HPDE6-E6E7 (cell line): ENCODE measurements at regions not wholly inside any gene's neighbourhood (a gene's known extent, or its start where the extent isn't known, plus 50 kb on each side); places are given as distances from the start of the nearest gene placed in this dataset.

Experiments used
- DNase-seq: peaks from one replicate; pipeline ENCODE4 v3.0.0; 2011; ENCODE audit warnings: missing footprints; ENCODE audit errors: extremely low spot score

DNA sequence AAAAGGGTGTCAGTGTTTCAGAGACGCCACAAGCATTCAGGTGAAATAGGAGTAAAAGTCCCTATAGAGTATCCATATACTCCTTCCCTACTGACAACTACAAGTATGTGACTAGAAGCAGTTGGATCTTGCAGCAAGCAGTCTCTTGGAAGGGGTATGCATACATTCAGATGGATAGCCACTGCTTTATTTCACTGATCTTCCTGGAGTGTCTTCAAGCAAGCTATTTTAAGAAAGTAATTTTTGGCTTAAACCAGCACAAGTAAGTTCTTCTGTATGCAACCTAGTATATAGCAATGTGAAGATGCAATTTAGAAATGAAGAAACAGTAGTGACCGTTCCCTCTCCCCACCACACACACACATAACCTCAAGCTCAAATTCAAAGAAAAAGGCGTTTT is 446.8 kb upstream of the CDH18 start:
- no peak for DNase-seq

DNA sequence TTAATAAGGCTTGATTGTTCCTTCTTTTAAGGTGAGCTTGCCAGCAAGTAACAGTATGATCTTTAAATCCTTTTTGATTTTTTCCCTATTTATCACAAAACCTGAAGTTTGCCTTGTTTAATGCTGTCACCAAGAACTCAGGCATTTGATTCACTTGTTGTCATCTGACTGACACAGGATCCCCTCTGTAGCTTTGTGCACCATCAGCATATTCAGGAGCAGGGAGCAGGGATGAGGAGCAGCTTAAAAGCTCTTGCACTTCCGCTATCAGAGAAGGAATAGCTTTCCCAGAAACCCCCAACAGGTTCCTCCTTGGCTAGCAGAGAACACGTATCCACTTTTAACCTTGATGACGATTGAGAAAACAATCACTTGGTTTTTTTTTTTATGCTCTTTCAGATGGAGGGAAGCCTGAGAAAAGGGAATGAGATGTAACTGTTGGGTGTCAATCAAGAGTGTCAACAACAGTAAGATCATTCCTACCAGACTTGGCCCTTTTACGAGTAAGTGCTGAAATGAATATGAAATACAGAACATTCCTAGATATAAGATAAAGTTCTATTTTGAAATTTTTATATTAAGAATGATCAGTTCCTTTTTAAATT is 433.1 kb upstream of the CDH18 start:
- DNase-seq = no peak
